ENCODE measurements at regions not wholly inside any gene's neighbourhood (a gene's known extent, or its start where the extent isn't known, plus 50 kb on each side); places are given as distances from the start of the nearest gene placed in this dataset.
"Not testable (repeated sequence)": the region's sequence is repeated elsewhere in the genome, so short reads cannot be mapped to it uniquely, and the experiment has no call there.

DNA sequence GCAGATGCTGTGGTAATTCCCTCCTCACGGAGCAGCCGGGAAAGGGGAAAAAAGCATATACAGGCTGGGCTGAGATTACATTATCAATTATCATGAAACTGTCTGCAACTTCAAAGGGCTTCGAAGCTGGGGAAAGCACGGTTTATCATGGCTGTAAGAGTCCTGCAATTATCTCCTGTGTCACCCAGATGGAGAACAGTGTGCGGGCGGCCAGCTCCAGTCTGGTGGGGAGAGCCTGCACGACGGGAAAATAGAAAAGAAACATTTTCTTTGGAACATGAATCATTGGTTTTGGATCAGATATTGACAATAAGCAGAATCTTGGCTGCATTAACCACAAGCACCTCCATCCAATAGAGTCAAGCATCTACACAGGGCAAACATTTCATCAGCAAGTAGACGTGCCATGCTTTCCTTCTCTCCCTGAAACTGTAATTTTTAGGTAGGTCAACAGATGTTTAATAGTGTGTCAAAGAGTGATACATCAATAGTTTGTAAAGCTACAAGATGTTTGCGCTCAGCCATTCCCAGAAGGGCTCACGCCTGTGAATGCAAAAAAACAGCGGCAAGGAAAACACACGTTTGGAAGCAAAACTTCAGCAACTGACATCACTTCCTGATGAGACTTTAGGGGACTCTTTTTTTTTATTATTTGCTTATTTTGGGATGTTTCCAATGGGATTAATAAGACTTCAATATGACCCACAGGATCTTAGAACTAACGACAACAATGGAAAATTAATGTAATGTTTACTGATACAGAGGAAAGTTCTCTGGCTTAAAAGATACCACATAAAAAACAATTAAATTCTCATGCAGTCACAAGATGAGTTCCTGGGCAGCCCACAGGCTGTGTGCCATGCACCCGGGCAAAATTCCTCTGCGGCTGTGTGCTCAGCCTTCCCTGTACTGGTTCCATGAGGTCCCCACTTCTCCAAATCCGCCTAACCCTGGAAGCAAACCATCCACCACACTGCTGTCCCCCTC lies 111.0 kb upstream of the SALL3 start:
- no peak for DNase-seq

DNA sequence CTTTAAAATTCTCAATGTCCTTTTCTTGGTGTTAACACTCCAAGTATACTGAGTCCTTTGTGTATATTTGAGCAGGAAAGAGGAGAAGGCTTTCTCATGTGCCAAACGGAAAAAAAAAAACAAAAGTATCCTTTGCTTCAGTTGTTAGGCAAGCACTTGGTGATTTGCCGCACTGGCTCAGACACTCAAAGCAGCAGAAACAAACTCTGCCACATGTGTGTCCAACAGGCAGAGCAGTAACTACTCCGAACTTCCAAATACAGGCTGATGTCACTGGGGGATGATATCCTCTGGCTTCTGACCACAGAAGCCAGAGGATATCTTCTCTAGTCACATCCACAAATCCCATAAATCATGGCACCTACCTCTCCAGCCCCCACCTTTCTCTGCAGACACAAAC lies 108.0 kb upstream of the SALL3 start:
- no peak for DNase-seq

DNA sequence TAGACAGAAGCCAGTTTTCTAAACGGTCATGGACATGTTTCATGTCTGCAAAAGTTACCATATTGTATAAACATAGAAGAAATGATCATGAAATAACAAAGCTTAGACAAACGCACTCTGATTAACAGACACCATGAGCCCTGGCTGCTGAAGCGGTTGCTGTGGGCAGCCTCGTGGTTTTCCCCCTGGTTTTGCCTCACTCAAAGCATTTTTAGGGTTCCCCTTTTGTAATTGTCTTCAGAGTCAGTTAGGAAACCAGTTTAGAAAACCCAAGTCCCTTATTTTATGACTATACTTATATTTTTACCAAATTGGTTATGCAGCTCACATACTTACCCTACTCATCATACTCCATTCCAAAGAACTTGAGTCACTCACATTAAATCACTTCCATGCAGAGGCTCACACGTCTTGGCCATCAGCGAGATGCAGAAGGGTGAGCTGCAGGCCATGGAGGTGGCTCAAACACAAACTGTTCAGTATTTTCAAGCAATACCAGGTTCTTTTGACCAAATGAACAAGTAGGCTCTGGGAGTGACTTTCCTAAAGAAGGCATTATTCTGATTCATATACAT lies 105.6 kb upstream of the SALL3 start:
- no peak for DNase-seq

DNA sequence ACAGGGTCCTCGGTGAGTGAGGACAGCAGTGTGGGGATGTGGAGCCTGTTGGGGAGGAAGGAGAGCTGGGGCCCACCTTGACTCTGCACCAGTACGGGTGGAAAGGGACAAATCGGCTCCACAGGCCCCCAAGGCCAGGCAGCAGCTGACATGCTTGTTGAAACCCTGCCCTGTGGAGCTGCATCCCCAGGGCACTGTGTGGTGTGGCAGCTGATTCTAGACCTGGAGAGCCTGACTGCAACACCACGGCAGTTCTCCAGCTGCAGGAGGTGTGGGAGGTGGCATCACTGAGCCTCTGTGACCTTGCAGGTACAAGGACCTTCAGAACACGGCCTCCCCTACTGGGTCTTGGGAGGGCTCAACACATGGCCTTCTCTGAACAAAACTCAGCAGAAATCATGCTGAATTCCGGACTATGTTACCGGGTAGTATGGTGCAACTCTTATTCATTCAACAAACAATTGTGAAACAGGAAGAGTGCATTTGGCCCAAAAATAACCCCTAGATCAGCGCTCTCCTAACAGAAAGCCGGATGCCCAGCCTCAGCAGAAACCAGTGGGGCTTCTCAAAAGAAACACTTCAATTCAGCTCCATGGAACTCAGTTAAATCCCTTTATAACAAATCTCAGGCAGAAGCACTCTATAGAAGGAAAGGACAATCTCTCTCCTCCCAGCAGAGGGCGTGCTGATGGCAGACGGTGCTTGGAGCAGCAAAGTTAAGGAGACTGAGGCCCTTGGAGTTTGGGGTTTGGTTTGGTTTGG lies 104.4 kb upstream of the SALL3 start:
- DNase-seq: no peak

DNA sequence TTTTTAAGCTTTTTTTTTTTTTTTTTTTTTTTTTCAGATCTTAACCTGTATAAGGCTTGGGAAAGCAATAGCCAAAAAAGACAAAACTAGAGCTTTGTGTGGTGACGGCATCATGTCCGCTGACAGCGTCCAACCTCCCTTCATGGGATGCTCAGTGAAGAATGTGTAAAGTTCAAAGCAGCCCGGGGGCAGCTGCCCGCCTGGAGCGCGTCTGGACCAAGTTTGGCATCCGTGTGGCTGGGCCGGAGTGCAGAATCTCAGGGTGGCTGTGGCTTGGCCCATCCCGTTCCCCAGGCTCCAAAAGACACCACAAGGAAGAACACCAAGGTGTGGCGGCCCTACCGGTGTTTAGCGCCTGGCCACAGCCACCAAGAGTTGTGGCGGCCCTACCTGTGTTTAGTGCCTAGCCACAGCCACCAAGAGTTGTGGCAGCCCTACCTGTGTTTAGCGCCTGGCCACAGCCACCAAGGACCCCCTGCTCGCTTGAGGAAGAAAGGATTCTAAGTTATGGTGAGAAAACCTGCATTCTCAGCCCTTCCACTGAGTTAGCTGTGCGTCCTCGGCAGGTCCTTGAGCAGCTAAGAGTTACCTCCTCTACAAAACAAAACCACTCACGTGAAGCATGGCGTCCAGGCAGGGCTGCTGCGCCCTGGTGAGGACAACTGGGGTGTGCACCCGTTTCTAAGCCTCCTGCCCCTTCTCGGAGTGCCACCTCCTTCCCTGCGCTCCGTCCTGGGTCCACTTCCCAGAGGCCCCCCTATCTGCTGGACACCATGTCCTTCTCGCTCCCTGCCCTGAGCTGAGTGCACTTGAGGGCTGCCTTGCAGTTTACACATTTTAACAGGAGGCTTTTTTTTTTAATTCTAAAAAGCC lies 103.6 kb upstream of the SALL3 start:
- DNase-seq: no peak

DNA sequence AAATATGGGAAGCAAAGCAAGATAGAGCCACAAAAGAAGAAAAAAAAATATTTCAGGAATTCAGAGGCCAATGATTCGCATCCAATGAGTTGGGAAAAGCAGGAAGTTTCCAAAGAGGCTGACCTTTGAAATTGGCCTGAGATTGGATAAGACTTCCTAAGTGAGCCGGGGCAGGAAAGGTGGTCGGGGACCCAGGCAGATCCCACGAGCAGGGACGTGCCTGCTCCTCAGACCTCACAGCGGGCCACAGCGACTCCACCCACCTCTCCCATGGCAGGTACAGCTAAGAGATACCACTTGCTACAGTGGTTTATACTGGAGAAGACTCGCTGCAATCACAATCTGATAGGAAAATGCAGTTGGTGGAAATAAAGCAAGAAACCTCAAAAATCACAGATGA lies 102.8 kb upstream of the SALL3 start:
- no peak for DNase-seq

DNA sequence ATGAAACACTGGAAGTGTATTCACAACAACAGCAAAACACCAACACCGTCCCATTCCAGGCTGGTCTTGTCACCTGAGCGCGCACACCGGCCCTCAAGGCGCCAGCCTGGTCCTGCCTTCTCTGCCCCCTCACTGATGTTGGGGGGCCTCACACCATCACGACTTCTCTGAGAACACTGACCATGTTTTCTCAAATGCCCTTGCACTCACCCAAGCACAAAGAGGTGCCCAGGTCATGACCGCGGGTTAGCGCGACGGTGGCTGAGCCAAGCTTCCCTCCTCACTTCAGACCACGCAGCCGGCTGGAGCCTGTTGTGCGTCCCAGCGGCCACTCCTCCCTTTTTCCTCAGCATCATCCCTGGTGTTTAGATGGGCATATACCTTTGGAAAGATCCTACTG lies 101.3 kb upstream of the SALL3 start:
- no peak for DNase-seq

- DNase-seq: not testable (repeated sequence)
These were observed 100.3 kb upstream of the SALL3 start for GRCh38 chr18:78879072-78879883.

DNA sequence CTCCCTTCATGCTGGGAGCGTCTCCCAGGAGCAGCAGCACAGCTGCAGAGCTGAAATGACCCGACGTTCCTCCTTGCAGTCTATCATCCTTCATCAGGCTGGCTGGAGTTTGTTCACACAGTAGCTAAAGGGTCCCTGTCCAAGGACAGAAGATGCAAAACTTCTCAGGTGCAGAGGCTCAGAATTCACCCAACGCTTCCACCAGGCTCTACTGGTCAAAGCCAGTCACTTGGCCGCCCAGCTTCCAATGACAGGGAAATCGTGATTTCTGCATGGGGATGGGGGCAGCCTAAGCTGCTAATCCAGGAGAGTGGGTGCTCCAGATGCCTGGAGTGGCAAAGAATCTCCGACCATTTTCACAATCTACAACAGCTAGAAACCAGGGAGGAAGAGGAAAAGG lies 97.0 kb upstream of the SALL3 start:
- DNase-seq: no peak

DNA sequence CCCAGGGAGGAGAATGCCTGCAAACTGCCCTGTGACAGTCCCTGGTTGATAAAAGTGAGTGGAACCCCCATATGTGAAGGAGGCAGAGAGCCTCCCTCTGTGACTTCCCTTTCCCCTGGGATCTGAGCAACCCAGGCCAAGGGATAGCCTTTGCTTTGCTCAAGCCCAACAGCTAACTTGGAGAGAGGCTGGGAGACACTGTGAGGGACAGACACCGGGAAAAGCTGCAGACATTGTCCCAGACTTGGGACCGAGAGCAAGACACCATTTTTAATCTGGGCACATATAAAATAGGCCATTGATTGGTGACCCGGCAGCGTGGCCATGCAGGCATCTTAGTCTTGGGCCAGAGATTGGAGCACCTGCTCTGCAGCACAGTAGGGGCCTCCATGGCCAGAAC lies 96.1 kb upstream of the SALL3 start:
- no peak for DNase-seq

GRCh38 chr18:78884502-78884901 lies 95.1 kb upstream of the SALL3 start:
- DNase-seq: no peak

DNA sequence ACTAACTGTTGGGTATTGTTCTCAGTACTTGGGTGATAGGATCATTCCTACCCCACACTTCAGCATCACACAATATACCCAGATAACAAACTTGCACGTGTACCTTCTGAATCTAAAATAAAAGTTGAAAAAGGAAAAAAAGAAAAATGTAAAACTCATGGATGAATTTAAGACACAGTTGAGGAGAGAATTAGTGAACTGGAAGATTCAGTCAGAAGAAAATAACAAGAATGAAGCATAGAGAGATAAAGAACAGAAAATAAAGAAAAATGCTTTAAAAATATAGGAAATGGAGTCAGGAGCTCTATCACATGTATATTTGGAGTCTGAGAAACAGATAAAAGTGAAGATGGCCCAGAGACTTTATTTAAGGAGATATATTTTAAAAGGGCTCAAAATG lies 90.4 kb upstream of the SALL3 start:
- DNase-seq: no peak

DNA sequence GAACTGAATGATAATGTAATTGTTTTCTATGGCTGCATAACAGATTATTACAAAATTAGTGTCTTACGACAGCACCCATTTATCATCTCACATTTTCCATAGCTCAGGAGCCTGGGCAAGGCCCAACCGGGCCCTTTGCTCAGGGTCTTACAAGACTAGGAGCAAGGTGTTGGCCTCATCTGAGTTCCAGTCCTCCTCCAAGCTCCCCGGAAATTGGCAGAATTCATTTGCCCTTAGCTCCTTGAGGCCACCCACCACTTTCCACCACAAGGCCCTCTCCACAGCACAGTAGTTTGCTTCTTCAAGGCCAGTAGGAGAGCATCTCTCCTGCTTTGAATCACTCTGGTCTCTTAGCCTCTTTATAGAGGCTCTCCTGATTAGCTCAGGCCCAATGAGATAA lies 89.2 kb upstream of the SALL3 start:
- DNase-seq: no peak

- DNase-seq: no peak
These were observed 88.3 kb upstream of the SALL3 start for GRCh38 chr18:78891185-78891762.

DNA sequence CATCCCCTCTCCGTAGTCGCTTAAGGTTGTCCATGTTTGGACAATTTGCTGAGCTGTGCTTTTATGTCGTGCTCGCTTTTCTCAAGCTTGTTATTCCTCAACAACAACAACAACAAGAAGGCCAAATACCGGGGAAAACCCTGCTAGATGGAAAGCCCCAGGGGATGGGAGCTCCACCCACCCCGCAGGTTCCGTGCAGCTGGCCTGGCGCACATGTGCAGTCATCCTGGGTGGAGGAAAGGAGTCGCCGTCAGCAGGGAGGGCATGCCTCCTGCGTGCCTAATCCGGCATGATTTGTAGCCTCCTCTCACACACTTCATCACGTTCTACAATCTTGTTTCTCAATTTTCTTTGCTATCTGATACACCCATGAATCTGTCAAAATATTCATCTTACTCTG lies 87.4 kb upstream of the SALL3 start:
- no peak for DNase-seq

DNA sequence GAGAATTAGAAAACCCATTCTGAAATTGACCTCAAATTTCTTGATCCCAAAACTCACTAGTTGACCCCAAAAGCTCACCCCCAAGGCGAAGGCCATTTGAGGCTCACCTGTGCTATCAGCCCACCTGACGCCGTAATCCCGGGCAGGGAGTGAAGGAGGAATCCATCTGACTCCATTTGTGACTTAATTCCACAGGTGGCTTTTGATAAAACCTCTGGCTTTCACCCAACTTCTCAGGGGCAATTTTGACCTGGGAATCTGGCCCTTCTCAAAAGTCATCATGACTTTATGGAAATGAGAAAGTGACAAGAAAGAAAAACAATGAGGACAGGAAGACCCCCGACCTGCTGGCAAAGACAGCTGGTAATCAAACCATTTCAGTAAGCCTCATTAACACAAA lies 86.9 kb upstream of the SALL3 start:
- no peak for DNase-seq

DNA sequence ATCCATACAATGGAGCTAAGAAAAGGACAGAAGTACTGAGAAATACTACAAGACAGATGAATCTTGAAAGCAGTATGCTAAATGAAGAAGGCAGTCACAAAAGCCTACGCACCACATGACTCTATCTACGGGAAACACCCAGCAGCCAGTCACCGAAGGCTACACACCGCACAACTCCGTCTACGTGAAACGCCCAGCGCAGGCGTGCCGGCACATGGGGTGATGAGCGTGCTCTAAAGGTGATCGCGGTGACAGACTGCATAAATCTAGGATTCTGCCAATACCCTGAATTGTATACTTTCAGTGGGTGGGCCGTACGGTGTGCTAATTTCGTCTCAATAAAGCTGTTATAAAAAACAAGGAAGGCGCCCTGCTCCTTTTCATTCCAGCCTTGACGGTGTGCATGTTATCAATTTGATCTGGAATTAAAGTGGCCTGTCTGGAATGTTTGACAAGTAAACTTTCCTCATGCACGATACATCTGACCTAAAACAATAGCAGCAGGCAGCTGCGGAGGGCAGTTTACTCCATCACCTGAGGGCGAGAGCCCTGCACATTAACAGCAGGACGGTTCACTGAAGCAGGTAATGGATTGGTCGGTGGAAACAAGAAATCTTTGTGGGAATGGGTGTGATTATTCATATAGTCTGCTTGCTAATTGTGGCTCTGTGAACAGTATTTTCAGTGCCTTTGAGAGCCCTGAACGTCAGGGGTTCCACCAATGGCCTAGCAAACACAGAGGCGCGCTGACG lies 86.2 kb upstream of the SALL3 start:
- DNase-seq: no peak

GRCh38 chr18:78894033-78894305 lies 85.6 kb upstream of the SALL3 start:
- DNase-seq: no peak

DNA sequence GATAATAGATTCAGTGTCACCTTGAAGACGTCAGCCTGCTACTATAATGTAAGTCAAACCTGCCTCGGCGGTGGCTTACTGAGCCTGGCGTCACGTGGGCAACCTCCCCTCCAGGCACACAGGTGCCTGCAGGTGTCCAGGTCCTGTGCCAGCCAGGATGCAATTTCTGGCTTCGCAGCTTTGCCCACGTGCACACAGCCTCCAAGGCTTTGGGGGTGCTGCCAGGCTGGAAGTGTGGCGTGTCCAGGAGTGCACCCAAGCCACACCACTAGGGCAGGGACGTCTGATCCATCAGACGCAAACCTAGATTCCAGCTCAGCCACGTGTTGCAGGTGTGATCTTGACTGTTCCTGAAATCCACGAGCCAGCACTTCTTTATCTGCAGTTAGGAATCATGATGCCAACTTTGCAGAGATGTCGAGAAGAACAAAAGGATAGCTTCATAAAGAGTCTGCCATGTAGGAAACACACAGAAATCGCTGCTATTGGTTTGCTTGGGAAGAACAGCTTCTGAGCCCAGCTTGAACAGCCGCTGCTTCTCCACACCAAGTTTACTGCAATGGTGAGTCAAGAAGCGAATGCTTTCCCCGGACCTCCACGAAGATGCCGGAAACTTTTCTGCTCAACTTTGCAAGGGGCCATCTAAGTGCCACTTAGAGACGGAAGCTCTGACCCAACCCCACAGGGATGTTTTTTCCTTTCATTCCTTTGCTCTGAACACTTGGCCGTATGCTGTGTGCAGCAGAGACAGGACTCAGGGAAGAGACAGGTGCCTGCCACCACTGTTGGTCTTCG lies 84.2 kb upstream of the SALL3 start:
- DNase-seq: no peak

Measured in occipital lobe (tissue), 1 donor.